A673 (cell line): ENCODE measurements at regions not wholly inside any gene's neighbourhood (a gene's known extent, or its start where the extent isn't known, plus 50 kb on each side); places are given as distances from the start of the nearest gene placed in this dataset.

Experiments used
- CTCF ChIP-seq: fragments of 300-800, 200-600 bp; sonication (generic); conservative IDR thresholded peaks from 2 replicates; pipeline ENCODE4 v1.5.1; 2017; ENCODE audit warnings: low read depth, mild to moderate bottlenecking, antibody characterized with exemption, low read length, moderate library complexity, mixed read lengths
- EZH2 ChIP-seq: fragments of 200-600 bp; sonication (generic); IDR thresholded peaks from 2 replicates; pipeline ENCODE4 v1.6.1; 2017; ENCODE audit warnings: borderline replicate concordance, low read depth, mild to moderate bottlenecking, mixed read lengths, antibody characterized with exemption, low read length; ENCODE audit not compliant: poor library complexity, severe bottlenecking

DNA sequence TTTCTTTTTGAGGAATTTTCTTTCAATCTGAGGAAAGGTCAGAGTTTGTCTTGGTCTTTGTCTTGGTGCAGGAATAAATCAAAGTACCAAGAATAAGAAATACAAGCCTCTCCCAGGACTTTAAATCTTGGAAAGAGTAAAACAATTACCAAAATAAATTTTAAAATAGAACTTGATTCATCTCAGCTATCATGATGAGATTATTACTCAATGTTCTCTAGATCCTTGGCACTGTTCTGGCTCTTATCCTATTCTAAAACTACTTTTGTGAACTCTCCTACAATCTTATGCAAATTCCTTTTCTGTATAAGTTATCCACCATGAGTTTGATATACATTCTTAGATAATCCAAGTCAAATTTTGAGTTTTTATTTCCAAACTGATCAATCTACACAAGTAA lies 464.3 kb downstream of the PPARGC1A start:
- no peak for TF ChIP-seq CTCF
- TF ChIP-seq EZH2 = no peak
